Spinal cord (tissue), 9 donors: ENCODE measurements at regions not wholly inside any gene's neighbourhood (a gene's known extent, or its start where the extent isn't known, plus 50 kb on each side); places are given as distances from the start of the nearest gene placed in this dataset.
"Not testable (repeated sequence)": the region's sequence is repeated elsewhere in the genome, so short reads cannot be mapped to it uniquely, and the experiment has no call there.

Source experiments
- DNase-seq, 6 donors: peaks; one replicate each; pipeline versions ENCODE4 v3.0.0 to v3.0.0-alpha.2; 2013 to 2015; ENCODE audit warnings: low spot score in 6 of 6, low read depth in 4 of 6
- H3K27ac ChIP-seq: one replicate; pipeline ENCODE4 v1.5.1; 2013; ENCODE audit warnings: low read depth, low read length, control low read depth
- H3K27me3 ChIP-seq: one replicate; pipeline ENCODE4 v1.6.1; 2013; ENCODE audit warnings: low read length; ENCODE audit not compliant: control insufficient read depth, insufficient read depth
- H3K36me3 ChIP-seq: one replicate; pipeline ENCODE4 v1.6.1; 2013; ENCODE audit warnings: low read length; ENCODE audit not compliant: control insufficient read depth, insufficient read depth
- H3K4me1 ChIP-seq: one replicate; pipeline ENCODE4 v1.6.1; 2013; ENCODE audit warnings: low read length; ENCODE audit not compliant: control insufficient read depth, insufficient read depth
- H3K4me3 ChIP-seq: one replicate; pipeline ENCODE4 v1.5.1; 2013; ENCODE audit warnings: low read depth, low read length, control low read depth
- H3K9me3 ChIP-seq: one replicate; pipeline ENCODE4 v1.6.1; 2013; ENCODE audit warnings: low read length; ENCODE audit not compliant: control insufficient read depth, insufficient read depth
- WGBS: methylation state at CpG from one replicate; pipeline ENCODE4 v1.1.5; 2013; ENCODE audit warnings: missing lambda C conversion rate; ENCODE audit not compliant: insufficient coverage; 5-methylcytosine and 5-hydroxymethylcytosine counted together
- donor health status: healthy.

DNA sequence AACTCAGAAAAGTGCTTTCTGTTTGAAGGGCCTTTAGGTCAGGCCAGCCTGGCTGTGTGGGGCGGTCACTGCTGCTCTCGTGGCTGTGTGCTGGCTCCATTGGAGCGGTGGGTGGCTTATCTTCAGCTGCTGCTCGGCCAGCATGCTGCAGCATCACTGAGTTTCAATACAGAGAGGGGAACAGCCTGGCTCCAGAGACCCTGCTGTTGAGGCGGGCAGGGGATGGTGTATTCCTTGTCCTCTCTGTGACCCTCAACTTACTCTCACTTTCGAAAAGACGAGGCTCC, 248.5 kb upstream of the ONECUT1 start:
- Histone ChIP-seq H3K36me3 (no peaks in the 10 kb centered on the region), H3K9me3 (peaks cover 4% of the 10 kb centered on the region), H3K4me3 (no peak overlapping the region), H3K27ac (no peak overlapping the region), H3K4me1 (no peaks in the 10 kb centered on the region), H3K27me3 (no peaks in the 10 kb centered on the region)
- DNase-seq: peak in 1 of 6 donors; percentile 5
- 47% methylated on average over 5 of the region's 7 CpGs for WGBS

- Histone ChIP-seq H3K27ac (no peak overlapping the region), H3K36me3 (no peaks in the 10 kb centered on the region), H3K4me3 (no peak overlapping the region), H3K4me1 (no peaks in the 10 kb centered on the region), H3K27me3 (no peaks in the 10 kb centered on the region), H3K9me3 (peaks cover 4% of the 10 kb centered on the region)
- 51% methylated on average over 8 of the region's 14 CpGs for WGBS
- DNase-seq: peak in 1 of 6 donors; percentile 3
Observed at GRCh38 chr15:53037904-53038654, 247.9 kb upstream of the ONECUT1 start.

DNA sequence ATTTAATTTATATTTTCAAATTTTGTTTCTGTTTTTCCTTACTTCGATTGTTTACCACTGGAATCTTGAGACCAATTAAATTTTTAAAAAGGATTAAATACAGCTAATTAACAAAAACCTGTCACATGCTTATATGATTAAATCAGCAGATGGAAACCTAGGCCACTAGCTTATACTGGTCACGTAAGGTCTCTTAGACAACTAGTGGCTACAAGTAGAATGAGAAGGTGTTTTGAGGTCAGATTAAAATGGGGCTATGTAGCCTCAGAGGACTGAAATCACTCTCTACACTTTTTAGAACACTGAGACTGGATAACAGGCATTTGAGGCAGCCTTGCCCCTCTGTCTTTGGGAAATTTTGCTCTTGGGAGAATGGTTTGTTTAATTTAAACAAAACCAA, 246.5 kb upstream of the ONECUT1 start:
- Histone ChIP-seq H3K27me3 (no peaks in the 10 kb centered on the region), H3K4me3 (no peak overlapping the region), H3K27ac (no peak overlapping the region), H3K9me3 (no peaks in the 10 kb centered on the region), H3K4me1 (no peaks in the 10 kb centered on the region), H3K36me3 (no peaks in the 10 kb centered on the region)
- no peak for DNase-seq
- no CpG with 5 or more reads among the region's 2 CpGs for WGBS

DNA sequence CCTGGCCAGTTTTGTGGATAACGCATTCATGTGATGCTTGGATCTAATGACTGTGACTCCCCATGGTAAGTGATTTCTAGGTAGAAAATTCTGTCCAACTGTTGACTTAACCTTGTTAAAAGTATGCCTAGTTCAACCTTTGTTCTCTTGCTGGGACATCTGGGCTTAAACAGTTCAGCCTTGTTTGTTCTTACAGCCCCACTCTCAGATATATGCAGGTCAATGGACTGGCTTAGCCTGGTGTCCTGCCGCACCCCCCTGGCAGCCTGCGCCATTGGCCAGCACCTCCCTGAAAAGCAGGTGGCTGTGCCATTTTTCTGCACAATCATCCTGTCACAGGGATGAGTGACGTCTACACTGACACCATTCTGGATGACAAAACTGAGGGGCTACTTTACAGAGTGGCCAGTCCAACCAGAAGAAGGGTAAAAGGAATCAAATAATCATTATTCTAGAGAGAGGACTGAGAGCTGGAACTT, 244.7 kb upstream of the ONECUT1 start:
- no peak overlapping the region for H3K27ac ChIP-seq
- DNase-seq: no peak
- H3K9me3 ChIP-seq: no peaks in the 10 kb centered on the region
- no peak overlapping the region for H3K4me3 ChIP-seq
- 100% methylated on average over 3 of the region's 4 CpGs for WGBS
- no peaks in the 10 kb centered on the region for H3K36me3 ChIP-seq
- no peaks in the 10 kb centered on the region for H3K4me1 ChIP-seq
- H3K27me3 ChIP-seq: no peaks in the 10 kb centered on the region

DNA sequence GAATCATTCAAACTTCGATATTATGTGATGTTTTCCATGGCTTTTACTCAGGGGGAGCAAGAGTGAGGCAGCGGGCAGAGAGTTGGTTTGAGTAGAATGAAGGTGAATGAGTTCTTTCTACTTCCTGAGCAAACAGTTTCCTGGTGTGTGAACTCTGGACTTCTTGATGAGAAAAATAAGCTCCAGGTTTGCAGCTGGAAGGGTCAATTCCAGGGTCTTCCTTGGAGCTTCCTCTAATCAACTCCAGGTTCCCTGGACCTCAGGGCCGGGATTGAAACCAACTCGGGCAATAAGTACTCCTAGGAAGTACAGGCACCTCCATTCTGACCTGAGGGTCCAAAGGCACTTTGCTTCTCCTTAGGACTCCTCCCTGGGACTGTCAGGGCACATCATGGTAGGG, 243.6 kb upstream of the ONECUT1 start:
- no peaks in the 10 kb centered on the region for H3K27me3 ChIP-seq
- H3K27ac ChIP-seq: no peak overlapping the region
- no peaks in the 10 kb centered on the region for H3K36me3 ChIP-seq
- no peaks in the 10 kb centered on the region for H3K9me3 ChIP-seq
- no peak for DNase-seq
- no peaks in the 10 kb centered on the region for H3K4me1 ChIP-seq
- no peak overlapping the region for H3K4me3 ChIP-seq
- 96% methylated on average over 4 of the region's 4 CpGs for WGBS

DNA sequence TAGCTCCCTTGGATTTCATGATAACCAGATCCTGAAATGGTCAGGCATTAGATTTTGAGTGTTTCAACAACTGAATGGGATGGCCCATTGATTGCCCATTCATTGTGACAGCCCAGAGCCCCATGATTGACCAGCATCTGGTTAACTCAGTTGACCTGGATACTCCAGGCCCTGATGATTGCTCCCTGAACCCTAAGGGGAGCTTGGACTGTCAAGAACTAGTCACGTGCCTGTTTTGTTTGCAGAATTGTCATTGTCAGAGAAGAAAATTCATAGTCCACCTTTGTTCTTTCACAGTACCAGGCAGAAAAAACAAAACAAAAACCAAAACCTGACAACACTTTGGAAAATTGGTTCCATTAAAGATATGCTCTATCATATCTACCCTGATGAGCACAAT, 241.3 kb upstream of the ONECUT1 start:
- H3K9me3 ChIP-seq: no peaks in the 10 kb centered on the region
- H3K4me1 ChIP-seq: no peaks in the 10 kb centered on the region
- no peaks in the 10 kb centered on the region for H3K36me3 ChIP-seq
- WGBS: no CpG with 5 or more reads among the region's 1 CpG
- no peak for DNase-seq
- H3K27ac ChIP-seq: no peak overlapping the region
- H3K4me3 ChIP-seq: no peak overlapping the region
- no peaks in the 10 kb centered on the region for H3K27me3 ChIP-seq

DNA sequence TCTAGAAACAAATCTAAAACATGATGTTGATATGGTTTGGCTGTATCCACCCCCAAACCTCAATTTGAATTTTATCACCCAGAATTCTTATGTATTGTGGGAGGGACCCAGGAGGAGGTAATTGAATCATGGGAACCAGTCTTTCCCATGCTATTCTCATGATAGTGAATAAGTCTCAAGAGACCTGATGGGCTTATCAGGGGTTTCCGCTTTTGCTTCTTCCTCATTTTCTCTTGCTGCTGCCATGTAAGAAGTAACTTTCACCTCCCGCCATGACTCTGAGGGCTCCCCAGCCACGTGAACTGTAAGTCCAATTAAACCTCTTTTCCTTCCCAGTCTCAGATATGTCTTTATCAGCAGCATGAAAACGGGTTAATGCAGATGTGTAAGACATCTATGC, 232.7 kb upstream of the ONECUT1 start:
- Histone ChIP-seq H3K27me3 (no peaks in the 10 kb centered on the region), H3K36me3 (no peaks in the 10 kb centered on the region), H3K9me3 (peaks cover 3% of the 10 kb centered on the region), H3K4me3 (no peak overlapping the region), H3K27ac (no peak overlapping the region), H3K4me1 (no peaks in the 10 kb centered on the region)
- 94% methylated on average over 3 of the region's 4 CpGs for WGBS
- no peak for DNase-seq

DNA sequence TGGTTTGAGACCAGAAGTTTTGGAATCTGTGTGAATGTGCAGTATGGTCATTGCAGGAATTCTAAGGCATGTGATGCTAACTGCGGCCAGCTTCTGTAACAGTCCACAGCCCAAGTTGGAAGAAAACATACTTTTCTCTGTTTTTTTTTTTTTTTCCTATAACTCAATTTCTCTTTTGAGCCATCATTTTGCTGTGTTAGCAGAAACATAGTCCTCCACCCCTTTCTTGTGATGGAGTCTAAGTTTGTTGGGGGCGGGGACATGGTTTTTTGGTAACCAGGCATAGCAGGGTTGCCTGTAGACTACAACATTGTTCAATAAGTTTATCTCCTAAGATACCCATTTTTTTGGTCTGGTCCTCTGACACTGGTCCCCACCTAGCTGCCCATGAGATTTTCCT, 223.2 kb upstream of the ONECUT1 start:
- no peaks in the 10 kb centered on the region for H3K36me3 ChIP-seq
- DNase-seq: no peak
- H3K4me3 ChIP-seq: no peak overlapping the region
- WGBS: no CpG with 5 or more reads among the region's 2 CpGs
- no peaks in the 10 kb centered on the region for H3K4me1 ChIP-seq
- H3K27ac ChIP-seq: no peak overlapping the region
- H3K9me3 ChIP-seq: no peaks in the 10 kb centered on the region
- no peaks in the 10 kb centered on the region for H3K27me3 ChIP-seq

DNA sequence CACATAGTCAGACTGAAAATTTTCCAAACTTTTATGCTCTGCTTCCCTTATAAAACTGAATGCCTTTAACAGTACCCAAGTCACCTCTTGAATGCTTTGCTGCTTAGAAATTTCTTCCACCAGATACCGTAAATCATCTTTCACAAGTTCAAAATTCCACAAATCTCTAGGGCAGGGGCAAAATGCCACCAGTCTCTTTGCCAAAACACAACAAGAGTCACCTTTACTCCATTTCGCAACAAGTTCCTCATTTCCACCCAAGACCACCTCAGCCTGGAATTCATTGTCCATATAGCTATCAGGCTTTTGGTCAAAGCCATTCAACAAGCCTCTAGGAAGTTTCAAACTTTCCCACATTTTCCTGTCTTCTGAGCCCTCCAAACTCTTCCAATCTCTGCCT, 221.6 kb upstream of the ONECUT1 start:
- not testable (repeated sequence) for H3K9me3 ChIP-seq, H3K27me3 ChIP-seq, DNase-seq, H3K4me3 ChIP-seq, H3K27ac ChIP-seq, H3K4me1 ChIP-seq, H3K36me3 ChIP-seq
- WGBS: 97% methylated on average over 2 of the region's 2 CpGs

DNA sequence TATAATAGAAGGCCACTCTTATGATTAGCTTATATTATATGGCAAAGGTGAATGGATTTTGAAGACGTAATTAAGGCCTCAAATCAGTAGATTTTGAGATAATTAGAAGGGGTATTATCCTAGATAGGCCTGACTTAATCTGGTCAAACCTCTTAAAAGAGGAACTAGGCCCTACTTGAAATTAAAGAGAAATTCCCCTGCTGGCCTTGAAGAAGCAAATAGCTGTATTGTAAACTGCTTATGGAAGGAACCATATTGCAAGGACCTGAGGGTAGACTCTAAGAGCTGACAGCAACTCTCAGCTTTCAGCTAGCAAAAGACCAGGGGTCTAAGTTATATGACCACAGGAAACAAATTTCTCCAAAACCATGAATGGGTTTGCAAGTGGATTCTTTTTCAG, 219.0 kb upstream of the ONECUT1 start:
- no CpG with 5 or more reads among the region's 1 CpG for WGBS
- Histone ChIP-seq H3K9me3 (no peaks in the 10 kb centered on the region), H3K27me3 (no peaks in the 10 kb centered on the region), H3K36me3 (no peaks in the 10 kb centered on the region), H3K27ac (no peak overlapping the region), H3K4me1 (no peaks in the 10 kb centered on the region), H3K4me3 (no peak overlapping the region)
- DNase-seq: no peak
